OCI-LY1 (cell line): ENCODE measurements at regions not wholly inside any gene's neighbourhood (a gene's known extent, or its start where the extent isn't known, plus 50 kb on each side); places are given as distances from the start of the nearest gene placed in this dataset.

Experiments used
- H2AFZ ChIP-seq: fragments of 200-600 bp; sonication (generic), shearing (Covaris generic); 2 replicates; pipeline ENCODE4 v1.6.0; 2014; ENCODE audit warnings: antibody characterized with exemption, mild to moderate bottlenecking, low read length
- H3F3A ChIP-seq: fragments of 200-600 bp; sonication (generic), shearing (Covaris generic); 2 replicates; pipeline ENCODE4 v1.6.0; 2014; ENCODE audit warnings: mild to moderate bottlenecking, antibody characterized with exemption, low read length, moderate library complexity; ENCODE audit not compliant: insufficient read depth
- H3K27ac ChIP-seq: fragments of 200-600 bp; sonication (generic); 2 replicates; pipeline ENCODE4 v1.5.1; 2014; ENCODE audit warnings: low read length, mixed run types, mild to moderate bottlenecking, low read depth; ENCODE audit not compliant: poor library complexity, severe bottlenecking
- H3K27me3 ChIP-seq: fragments of 200-600 bp; sonication (generic); 2 replicates; pipeline ENCODE4 v1.6.0; 2014; ENCODE audit warnings: antibody characterized with exemption, mild to moderate bottlenecking, low read length, moderate library complexity; ENCODE audit not compliant: insufficient read depth
- H3K36me3 ChIP-seq: fragments of 200-600 bp; sonication (generic); 2 replicates; pipeline ENCODE4 v1.6.1; 2014; ENCODE audit warnings: mild to moderate bottlenecking, antibody characterized with exemption, low read length, moderate library complexity, mixed read lengths; ENCODE audit not compliant: insufficient read depth
- H3K4me1 ChIP-seq: fragments of 200-600 bp; sonication (generic); 2 replicates; pipeline ENCODE4 v1.5.1; 2014; ENCODE audit warnings: mild to moderate bottlenecking, low read length, moderate library complexity; ENCODE audit not compliant: insufficient read depth, severe bottlenecking
- H3K4me2 ChIP-seq: fragments of 200-600 bp; sonication (generic), shearing (Covaris generic); 2 replicates; pipeline ENCODE4 v1.6.1; 2014; ENCODE audit warnings: low read length
- H3K4me3 ChIP-seq: fragments of 200-600 bp; sonication (generic); 2 replicates; pipeline ENCODE4 v1.5.1; 2014; ENCODE audit warnings: low read length, low read depth, mild to moderate bottlenecking, mixed read lengths; ENCODE audit not compliant: poor library complexity, severe bottlenecking
- H3K79me2 ChIP-seq: fragments of 200-600 bp; shearing (Covaris generic); 2 replicates; pipeline ENCODE4 v1.6.1; 2016; ENCODE audit warnings: mixed run types, low read length, mixed read lengths; ENCODE audit not compliant: insufficient read depth
- H3K9ac ChIP-seq: fragments of 200-600 bp; sonication (generic), shearing (Covaris generic); 2 replicates; pipeline ENCODE4 v1.6.1; 2014; ENCODE audit warnings: mild to moderate bottlenecking, low read length, mixed read lengths
- H3K9me2 ChIP-seq: fragments of 200-600 bp; sonication (generic), shearing (Covaris generic); 2 replicates; pipeline ENCODE4 v1.6.1; 2014; ENCODE audit warnings: low read depth, mild to moderate bottlenecking, low read length, mixed read lengths
- H3K9me3 ChIP-seq: fragments of 200-600 bp; shearing (Covaris generic); 2 replicates; pipeline ENCODE4 v1.6.1; 2014; ENCODE audit warnings: low read length, mixed read lengths
- H4K20me1 ChIP-seq: fragments of 200-600 bp; sonication (generic), shearing (Covaris generic); 2 replicates; pipeline ENCODE4 v1.6.0; 2016; ENCODE audit warnings: mild to moderate bottlenecking, low read length; ENCODE audit not compliant: insufficient read depth
- EZH2 ChIP-seq: fragments of 200-600 bp; sonication (generic), shearing (Covaris generic); IDR thresholded peaks from 2 replicates; pipeline ENCODE4 v1.8.0; 2017; ENCODE audit warnings: borderline replicate concordance, mixed run types, mild to moderate bottlenecking, antibody characterized with exemption, low read length, moderate library complexity, mixed read lengths
- TF ChIP-seq, protein P1 (sequence below): fragments of 200-600 bp; sonication (generic), shearing (Covaris generic); IDR thresholded peaks from 2 replicates; pipeline ENCODE4 v1.5.1; 2017; ENCODE audit warnings: mild to moderate bottlenecking, antibody characterized with exemption, low read length, moderate library complexity, mixed read lengths

DNA sequence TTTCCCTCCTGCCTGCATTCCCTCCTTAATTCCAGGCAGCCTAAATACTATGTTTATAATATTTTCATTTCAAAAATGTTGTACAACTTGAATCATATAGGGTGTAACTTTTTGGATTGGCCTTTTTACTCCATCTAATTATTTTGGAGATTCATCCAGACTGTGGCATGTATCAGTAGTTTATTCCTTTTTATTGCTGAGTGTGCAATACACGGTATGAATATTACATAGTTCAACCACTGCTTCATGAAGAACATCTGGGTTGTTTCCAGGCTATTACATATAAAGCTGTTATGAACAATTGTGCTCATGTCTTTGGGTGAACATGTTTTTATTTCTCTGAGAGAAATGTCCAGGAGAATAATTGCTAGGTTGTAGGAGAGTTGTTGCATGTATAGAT is 253.5 kb upstream of the SLC35B3 start:
- no peak overlapping the region for H3K4me2 ChIP-seq
- H3F3A ChIP-seq: no peaks in the 10 kb centered on the region
- no peaks in the 10 kb centered on the region for H3K36me3 ChIP-seq
- H3K9ac ChIP-seq: no peak overlapping the region
- no peak overlapping the region for H3K27ac ChIP-seq
- H3K79me2 ChIP-seq: no peaks in the 10 kb centered on the region
- H3K4me1 ChIP-seq: no peaks in the 10 kb centered on the region
- no peaks in the 10 kb centered on the region for H3K27me3 ChIP-seq
- H4K20me1 ChIP-seq: no peaks in the 10 kb centered on the region
- no peaks in the 10 kb centered on the region for H3K9me2 ChIP-seq
- H2AFZ ChIP-seq: no peak overlapping the region
- no peak for TF ChIP-seq EZH2
- TF ChIP-seq, protein P1, sequence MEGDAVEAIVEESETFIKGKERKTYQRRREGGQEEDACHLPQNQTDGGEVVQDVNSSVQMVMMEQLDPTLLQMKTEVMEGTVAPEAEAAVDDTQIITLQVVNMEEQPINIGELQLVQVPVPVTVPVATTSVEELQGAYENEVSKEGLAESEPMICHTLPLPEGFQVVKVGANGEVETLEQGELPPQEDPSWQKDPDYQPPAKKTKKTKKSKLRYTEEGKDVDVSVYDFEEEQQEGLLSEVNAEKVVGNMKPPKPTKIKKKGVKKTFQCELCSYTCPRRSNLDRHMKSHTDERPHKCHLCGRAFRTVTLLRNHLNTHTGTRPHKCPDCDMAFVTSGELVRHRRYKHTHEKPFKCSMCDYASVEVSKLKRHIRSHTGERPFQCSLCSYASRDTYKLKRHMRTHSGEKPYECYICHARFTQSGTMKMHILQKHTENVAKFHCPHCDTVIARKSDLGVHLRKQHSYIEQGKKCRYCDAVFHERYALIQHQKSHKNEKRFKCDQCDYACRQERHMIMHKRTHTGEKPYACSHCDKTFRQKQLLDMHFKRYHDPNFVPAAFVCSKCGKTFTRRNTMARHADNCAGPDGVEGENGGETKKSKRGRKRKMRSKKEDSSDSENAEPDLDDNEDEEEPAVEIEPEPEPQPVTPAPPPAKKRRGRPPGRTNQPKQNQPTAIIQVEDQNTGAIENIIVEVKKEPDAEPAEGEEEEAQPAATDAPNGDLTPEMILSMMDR: no peak
- H3K4me3 ChIP-seq: no peak overlapping the region
- 0 out of 2 replicates have a peak, but pooled peaks cover 4% of the 10 kb centered on the region for H3K9me3 ChIP-seq

DNA sequence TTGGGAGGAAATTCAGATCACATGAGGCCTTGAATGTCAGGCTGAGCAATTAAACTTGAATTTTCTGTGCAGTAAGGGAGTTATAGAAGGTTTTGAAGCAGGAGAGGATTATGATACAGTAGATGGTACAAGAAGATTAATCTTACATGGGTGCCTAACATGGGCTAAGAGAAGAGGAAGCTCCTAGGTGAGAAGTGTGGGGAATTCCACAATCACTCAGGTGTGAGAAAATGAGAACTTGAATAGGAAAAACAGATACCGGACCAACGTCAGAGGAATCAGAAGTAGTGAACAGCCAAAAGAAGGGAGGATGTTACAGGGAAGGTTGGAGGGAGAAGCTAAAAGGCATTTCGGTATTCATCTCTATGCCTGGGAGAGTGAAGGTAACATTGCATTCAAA is 250.7 kb upstream of the SLC35B3 start:
- no peak overlapping the region for H2AFZ ChIP-seq
- H3K27me3 ChIP-seq: no peaks in the 10 kb centered on the region
- no peaks in the 10 kb centered on the region for H3K79me2 ChIP-seq
- TF ChIP-seq, protein P1: no peak
- no peak for TF ChIP-seq EZH2
- no peak overlapping the region for H3K27ac ChIP-seq
- no peaks in the 10 kb centered on the region for H3K9me3 ChIP-seq
- H3K4me2 ChIP-seq: no peak overlapping the region
- no peak overlapping the region for H3K9ac ChIP-seq
- H4K20me1 ChIP-seq: no peaks in the 10 kb centered on the region
- no peaks in the 10 kb centered on the region for H3K36me3 ChIP-seq
- H3K9me2 ChIP-seq: no peaks in the 10 kb centered on the region
- H3F3A ChIP-seq: no peaks in the 10 kb centered on the region
- H3K4me1 ChIP-seq: no peaks in the 10 kb centered on the region
- H3K4me3 ChIP-seq: no peak overlapping the region

GRCh38 chr6:8683204-8683603 is 247.9 kb upstream of the SLC35B3 start:
- Histone ChIP-seq H3K4me3 (no peak overlapping the region), H3K4me1 (no peaks in the 10 kb centered on the region), H3K9me3 (no peaks in the 10 kb centered on the region), H3F3A (no peaks in the 10 kb centered on the region), H3K79me2 (no peaks in the 10 kb centered on the region), H3K9me2 (no peaks in the 10 kb centered on the region), H3K9ac (no peak overlapping the region), H3K27ac (no peak overlapping the region), H2AFZ (no peak overlapping the region), H3K27me3 (no peaks in the 10 kb centered on the region), H3K36me3 (no peaks in the 10 kb centered on the region), H3K4me2 (no peak overlapping the region), H4K20me1 (no peaks in the 10 kb centered on the region)
- TF ChIP-seq, protein P1: no peak
- no peak for TF ChIP-seq EZH2
